HFFc6 (cell line): ENCODE measurements at regions not wholly inside any gene's neighbourhood (a gene's known extent, or its start where the extent isn't known, plus 50 kb on each side); places are given as distances from the start of the nearest gene placed in this dataset.

Experiments used
- DNase-seq: peaks from one replicate; pipeline ENCODE4 v3.0.0-alpha.2; 2018
- H3K27ac Mint-ChIP-seq: 2 replicates; pipeline ENCODE4 v1.8.0; 2020; ENCODE audit warnings: mild to moderate bottlenecking, mixed read lengths
- H3K27me3 Mint-ChIP-seq: 2 replicates; pipeline ENCODE4 v1.8.0; 2021; ENCODE audit warnings: mild to moderate bottlenecking, moderate library complexity, mixed read lengths; ENCODE audit not compliant: insufficient read depth
- H3K36me3 Mint-ChIP-seq: 2 replicates; pipeline ENCODE4 v1.8.0; 2021; ENCODE audit warnings: low read depth, mixed read lengths
- H3K4me1 Mint-ChIP-seq: 2 replicates; pipeline ENCODE4 v1.8.0; 2020; ENCODE audit warnings: low read depth, mixed read lengths
- H3K4me3 Mint-ChIP-seq: 2 replicates; pipeline ENCODE4 v1.8.0; 2020; ENCODE audit warnings: mild to moderate bottlenecking, moderate library complexity, mixed read lengths
- H3K9me3 Mint-ChIP-seq: 2 replicates; pipeline ENCODE4 v1.8.0; 2020; ENCODE audit warnings: mild to moderate bottlenecking, mixed read lengths
- CTCF ChIP-seq: fragments of 200-600 bp; sonication (generic); IDR thresholded peaks from 2 replicates; pipeline ENCODE4 v1.5.0; 2021; ENCODE audit warnings: antibody characterized with exemption, mild to moderate bottlenecking

GRCh38 chr7:112573302-112574039, 92.7 kb downstream of the LSMEM1 start:
- H3K36me3 Mint-ChIP-seq = no peaks in the 10 kb centered on the region
- DNase-seq = no peak
- H3K9me3 Mint-ChIP-seq = no peaks in the 10 kb centered on the region
- H3K4me3 Mint-ChIP-seq = no peak overlapping the region
- no peaks in the 10 kb centered on the region for H3K4me1 Mint-ChIP-seq
- H3K27me3 Mint-ChIP-seq = peaks cover 2% of the 10 kb centered on the region; the same call in 1 of the 2 replicates
- no peak overlapping the region for H3K27ac Mint-ChIP-seq
- TF ChIP-seq CTCF = no peak

DNA sequence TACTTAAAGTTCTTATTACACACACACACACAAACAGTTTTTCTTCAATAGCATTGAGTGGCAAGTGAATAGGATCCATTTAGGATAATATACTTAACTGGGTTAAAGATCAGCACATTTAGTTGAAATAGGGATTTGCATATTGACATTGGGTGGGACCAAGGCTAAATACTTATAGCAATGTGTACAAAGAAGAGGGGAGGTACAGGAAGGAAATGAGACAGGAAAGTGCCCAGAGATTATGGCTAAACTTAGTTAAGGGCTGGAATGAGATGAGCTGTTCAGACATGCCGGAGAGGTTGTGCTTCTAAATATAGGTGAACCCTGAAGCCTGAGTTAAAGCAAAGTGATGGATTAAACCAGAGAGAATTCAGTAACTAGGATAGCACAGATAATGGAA, 95.1 kb downstream of the LSMEM1 start:
- DNase-seq = no peak
- no peaks in the 10 kb centered on the region for H3K36me3 Mint-ChIP-seq
- no peak overlapping the region for H3K4me3 Mint-ChIP-seq
- no peaks in the 10 kb centered on the region for H3K4me1 Mint-ChIP-seq
- no peaks in the 10 kb centered on the region for H3K9me3 Mint-ChIP-seq
- H3K27ac Mint-ChIP-seq = no peak overlapping the region
- H3K27me3 Mint-ChIP-seq = peaks cover 2% of the 10 kb centered on the region
- no peak for TF ChIP-seq CTCF

GRCh38 chr7:112579388-112579787, 98.6 kb downstream of the LSMEM1 start:
- no peaks in the 10 kb centered on the region for H3K9me3 Mint-ChIP-seq
- peaks cover 5% of the 10 kb centered on the region for H3K27me3 Mint-ChIP-seq
- H3K4me1 Mint-ChIP-seq = no peaks in the 10 kb centered on the region
- no peak overlapping the region for H3K4me3 Mint-ChIP-seq
- H3K36me3 Mint-ChIP-seq = no peaks in the 10 kb centered on the region
- no peak for DNase-seq
- TF ChIP-seq CTCF = no peak
- no peak overlapping the region for H3K27ac Mint-ChIP-seq

DNA sequence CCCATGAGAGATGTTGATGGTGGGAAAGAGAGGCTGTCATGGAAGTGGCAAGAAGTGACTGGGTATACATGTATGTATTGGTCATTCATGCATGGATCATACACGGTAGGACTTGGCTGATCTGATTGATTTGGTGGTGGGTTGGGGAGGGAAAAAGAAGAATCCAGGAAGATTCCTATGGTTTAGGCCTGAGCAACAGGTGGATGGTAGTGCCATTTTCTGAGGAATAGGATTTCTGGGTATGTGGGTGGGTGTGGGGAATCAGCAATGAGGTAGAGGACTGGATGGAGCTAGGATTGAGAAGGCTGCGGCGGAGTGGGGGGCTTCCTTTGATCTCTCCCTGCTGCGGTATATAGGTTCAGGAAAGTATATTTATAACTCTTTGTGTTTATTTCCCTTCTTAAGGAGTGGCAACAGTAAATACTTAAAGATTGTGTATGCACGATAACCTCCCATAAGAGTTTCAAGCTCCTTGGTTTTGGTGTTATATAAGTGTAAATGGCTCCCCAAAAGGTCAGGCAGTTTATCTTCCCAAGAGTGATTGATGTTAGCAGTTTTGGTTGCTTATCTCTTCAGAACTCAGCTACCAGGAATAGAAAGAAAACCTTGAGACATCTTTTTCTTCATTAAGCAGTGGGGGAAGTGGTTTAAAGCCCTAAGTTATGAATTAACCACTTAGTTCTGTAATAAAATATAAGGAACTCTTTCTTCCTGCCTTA, 100.1 kb downstream of the LSMEM1 start:
- TF ChIP-seq CTCF = no peak
- no peaks in the 10 kb centered on the region for H3K9me3 Mint-ChIP-seq
- no peak overlapping the region for H3K4me3 Mint-ChIP-seq
- H3K27me3 Mint-ChIP-seq = peaks cover 5% of the 10 kb centered on the region
- no peaks in the 10 kb centered on the region for H3K36me3 Mint-ChIP-seq
- no peaks in the 10 kb centered on the region for H3K4me1 Mint-ChIP-seq
- no peak overlapping the region for H3K27ac Mint-ChIP-seq
- DNase-seq = no peak

GRCh38 chr7:112581529-112581928, 100.7 kb downstream of the LSMEM1 start:
- no peak for TF ChIP-seq CTCF
- Mint-ChIP-seq H3K4me1 (no peaks in the 10 kb centered on the region), H3K4me3 (no peak overlapping the region), H3K9me3 (no peaks in the 10 kb centered on the region), H3K27me3 (peaks cover 3% of the 10 kb centered on the region; the same call in 1 of the 2 replicates), H3K36me3 (no peaks in the 10 kb centered on the region), H3K27ac (no peak overlapping the region)
- DNase-seq = no peak
